GM23338 (cell line): ENCODE measurements at regions not wholly inside any gene's neighbourhood (a gene's known extent, or its start where the extent isn't known, plus 50 kb on each side); places are given as distances from the start of the nearest gene placed in this dataset.

Source experiments
- EZH2 ChIP-seq: fragments of 200-600 bp; sonication (generic); IDR thresholded peaks from one replicate; pipeline ENCODE4 v1.8.0; 2017; ENCODE audit warnings: antibody characterized with exemption, mild to moderate bottlenecking, low read depth; ENCODE audit not compliant: unreplicated experiment
- POLR2AphosphoS5 ChIP-seq: IDR thresholded peaks from 2 replicates; pipeline ENCODE4 v1.6.1; 2016; ENCODE audit warnings: antibody characterized with exemption, low read depth
- STAT1 ChIP-seq: IDR thresholded peaks from one replicate; pipeline ENCODE4 v1.6.1; 2016; ENCODE audit warnings: antibody characterized with exemption; ENCODE audit not compliant: unreplicated experiment
- TF ChIP-seq, protein P1 (sequence below), 2 experiments: fragments of 200-600 bp in 1 of 2; sonication (generic) in 1 of 2; conservative IDR thresholded peaks; 2 replicates each; pipeline versions ENCODE4 v1.5.1 to v1.6.1; 2016 to 2017; ENCODE audit warnings: antibody characterized with exemption in 2 of 2, low read depth in 2 of 2, mild to moderate bottlenecking in 2 of 2, moderate library complexity in 1 of 2

DNA sequence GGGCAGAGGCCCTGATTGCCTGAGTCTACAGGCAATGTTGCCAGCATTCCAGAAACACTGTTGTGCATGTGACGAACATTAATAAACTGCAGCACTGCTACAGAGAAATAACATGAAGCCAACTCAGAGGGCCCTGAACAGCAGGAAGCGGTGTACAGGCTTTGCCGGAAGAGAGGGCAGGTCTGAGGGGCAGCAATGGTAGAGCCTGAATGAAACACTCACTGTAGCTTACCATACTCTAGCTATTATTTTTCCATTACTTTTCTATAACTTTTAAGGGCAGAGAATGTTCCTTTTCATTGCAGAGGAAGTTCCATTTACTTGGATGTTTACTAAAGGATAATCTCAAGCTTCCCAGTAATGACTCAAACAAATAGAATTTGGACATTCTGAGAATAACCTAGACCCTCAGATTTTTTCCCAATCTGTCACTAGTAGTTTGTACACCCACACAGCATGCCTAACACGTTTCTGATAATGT, 150.4 kb downstream of the MTX2 start:
- TF ChIP-seq EZH2 (no peak), STAT1 (no peak), POLR2AphosphoS5 (no peak)
- TF ChIP-seq, protein P1, sequence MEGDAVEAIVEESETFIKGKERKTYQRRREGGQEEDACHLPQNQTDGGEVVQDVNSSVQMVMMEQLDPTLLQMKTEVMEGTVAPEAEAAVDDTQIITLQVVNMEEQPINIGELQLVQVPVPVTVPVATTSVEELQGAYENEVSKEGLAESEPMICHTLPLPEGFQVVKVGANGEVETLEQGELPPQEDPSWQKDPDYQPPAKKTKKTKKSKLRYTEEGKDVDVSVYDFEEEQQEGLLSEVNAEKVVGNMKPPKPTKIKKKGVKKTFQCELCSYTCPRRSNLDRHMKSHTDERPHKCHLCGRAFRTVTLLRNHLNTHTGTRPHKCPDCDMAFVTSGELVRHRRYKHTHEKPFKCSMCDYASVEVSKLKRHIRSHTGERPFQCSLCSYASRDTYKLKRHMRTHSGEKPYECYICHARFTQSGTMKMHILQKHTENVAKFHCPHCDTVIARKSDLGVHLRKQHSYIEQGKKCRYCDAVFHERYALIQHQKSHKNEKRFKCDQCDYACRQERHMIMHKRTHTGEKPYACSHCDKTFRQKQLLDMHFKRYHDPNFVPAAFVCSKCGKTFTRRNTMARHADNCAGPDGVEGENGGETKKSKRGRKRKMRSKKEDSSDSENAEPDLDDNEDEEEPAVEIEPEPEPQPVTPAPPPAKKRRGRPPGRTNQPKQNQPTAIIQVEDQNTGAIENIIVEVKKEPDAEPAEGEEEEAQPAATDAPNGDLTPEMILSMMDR (conservative IDR thresholded peaks at IDR 0.05; ENCODE audit: low read depth in 2 of 2), result no peak
